Nucleus accumbens (tissue), 56 donors: ENCODE measurements at regions not wholly inside any gene's neighbourhood (a gene's known extent, or its start where the extent isn't known, plus 50 kb on each side); places are given as distances from the start of the nearest gene placed in this dataset.

Experiments
- DNase-seq, 56 donors: peaks; one replicate each; lab custom pipeline; 2025; lab: John Stamatoyannopoulos, UW

DNA sequence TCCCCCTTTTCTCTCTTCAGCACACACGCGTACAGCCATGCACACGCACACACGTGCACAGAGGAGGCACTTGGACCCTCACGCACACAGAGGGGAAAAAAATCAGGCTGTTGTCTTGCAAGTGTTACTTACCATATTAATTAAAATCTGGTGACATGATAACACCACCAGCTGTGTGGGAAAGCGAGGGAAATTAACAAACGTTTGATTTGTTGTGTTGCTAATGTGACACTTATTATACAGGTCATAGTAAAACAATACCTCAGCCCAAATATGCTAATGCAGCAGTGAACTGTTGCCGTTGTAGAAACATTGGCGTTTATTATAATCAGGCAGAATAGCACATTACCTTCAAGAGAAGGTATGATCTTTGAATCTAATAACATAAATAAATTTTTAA is 211.7 kb downstream of the TEX29 start:
- DNase-seq, result no peak

DNA sequence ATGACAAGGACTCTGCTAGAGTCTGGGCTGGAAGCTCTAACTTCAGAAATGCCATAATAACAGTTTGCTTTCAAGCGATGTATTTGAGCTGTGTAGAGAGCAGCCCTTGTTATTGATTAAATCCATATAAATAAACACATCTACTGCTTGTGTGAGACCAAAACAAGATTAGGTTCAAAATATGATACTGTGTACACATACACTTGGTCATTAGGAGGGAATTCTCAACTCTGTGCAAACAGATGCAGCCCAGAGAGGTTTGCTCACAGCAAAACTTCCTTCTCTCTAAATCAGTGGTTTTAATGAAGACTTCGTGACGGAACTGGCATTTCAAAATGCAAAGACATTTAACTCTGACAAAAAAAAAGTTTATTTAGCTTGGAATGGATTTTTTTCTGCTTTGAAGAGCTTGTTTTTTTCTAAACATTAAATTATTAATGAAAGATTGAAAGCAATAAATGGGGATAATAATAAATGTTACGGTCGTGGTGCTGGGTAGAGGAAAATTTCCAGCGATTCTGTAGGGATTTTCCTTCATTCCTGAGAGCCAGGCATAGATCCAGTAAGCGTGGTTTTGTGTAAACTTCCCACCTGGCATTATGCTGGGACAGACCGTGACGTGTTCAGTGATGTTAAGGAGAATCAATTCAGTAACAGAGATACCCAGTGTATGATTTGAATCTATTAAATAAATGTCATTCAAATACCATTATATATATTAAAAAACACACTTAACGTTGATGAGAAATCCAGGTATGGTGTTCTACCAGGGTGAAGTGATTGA is 213.7 kb downstream of the TEX29 start:
- DNase-seq, result no peak

DNA sequence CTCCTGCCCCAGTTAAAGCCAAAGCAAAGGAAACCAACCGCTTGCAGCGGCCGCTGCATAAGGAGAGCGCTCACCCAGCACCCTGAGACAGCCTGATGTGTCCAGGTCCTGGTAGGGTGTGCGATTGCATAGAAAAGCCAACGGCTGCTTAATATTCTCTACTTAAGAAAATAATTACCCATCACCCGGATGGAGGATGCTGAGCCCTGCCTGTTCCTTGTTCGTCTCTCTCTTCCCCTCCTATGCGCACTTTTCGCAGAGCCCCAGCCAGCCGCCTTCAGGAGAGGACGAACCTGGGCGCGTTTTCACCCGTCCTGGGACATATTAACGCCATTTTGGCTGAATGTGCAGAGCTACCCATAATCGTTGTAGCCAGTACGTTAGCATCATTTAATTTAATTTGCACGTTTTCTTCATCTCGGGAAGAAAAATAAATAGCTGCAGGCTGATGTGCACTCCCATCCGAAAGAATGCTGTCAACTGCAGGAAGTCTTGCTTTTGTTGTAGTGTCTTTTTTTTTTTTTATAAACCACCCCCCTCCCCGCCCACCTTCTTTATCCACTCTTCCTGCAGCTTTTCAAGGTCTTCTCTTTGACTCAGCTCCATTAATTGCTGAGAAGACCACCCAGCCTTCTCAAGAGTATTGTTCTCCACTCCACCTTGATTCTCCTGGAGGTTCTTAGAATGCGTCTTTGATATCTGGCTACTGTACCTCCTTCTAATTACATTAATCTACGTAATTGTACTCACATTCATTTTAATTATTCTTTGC is 214.5 kb downstream of the TEX29 start:
- no peak for DNase-seq

DNA sequence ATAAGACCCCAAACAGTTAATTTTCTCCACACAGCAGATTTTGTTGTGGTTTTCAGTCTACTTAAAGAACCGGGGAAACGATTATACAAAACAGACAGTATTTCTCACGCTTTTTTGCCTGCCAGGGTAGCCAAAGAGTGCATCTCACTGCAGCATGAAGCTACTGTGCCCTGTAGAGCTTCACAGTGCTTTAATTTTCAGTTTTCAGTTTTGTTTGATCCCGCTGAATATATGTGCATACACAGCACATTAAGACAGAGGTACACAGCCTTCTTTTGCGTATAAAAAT is 215.0 kb downstream of the TEX29 start:
- no peak for DNase-seq

DNA sequence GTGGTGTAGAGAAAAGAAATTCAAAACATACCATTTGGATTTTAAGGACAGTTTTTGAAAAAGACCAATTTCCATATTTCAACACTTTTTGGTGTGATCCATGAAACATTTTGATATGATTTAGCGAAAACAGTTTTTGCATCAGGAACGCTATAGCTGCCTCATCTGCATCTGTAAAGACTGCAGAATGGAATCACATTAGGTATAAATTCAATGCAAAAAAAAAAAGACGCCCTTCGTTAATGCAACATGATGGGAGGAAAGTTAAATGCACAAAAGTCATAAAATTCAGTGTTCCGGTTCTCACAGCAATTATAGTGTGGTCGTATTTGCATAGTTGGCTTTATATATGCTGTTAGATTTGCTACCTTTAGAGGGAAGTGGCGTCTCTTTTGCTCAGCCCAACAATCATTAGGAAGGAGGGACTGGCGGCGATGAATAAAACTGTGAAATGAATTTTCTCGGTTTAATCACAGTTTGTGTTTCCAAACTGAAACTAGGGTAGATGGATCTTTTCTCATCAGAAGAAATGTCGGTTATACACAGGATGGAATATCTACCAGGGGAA is 215.7 kb downstream of the TEX29 start:
- DNase-seq, result no peak

DNA sequence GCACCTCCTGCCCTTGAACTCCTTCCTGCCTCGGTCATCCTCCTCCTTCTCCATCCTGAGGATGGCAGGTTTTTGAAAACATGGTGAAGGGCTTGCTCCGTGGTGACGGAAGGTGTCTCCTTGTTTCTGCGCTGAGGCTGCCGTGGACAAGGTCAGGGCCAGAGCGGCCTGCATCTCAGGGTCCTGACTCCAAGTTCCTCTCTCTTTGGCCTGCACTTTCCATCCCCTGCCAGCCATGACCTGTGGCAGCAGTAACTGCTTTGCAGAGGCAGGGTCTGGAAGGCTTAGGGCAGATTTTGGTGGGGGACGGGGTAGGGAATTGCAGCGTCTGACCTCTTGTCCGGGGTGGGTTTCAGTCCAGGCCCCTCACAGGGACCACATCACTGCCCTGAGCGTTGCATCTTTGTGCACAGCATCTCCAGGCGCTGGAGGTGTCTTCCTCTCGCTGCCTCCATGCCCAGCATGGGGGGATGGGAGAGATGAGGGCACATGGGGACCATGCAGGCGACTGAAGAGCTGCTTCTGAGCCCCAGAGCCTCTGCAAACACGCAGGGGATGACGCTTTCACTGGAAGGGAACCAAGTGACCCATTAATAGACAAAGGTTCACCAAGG is 216.8 kb downstream of the TEX29 start:
- no peak for DNase-seq

DNA sequence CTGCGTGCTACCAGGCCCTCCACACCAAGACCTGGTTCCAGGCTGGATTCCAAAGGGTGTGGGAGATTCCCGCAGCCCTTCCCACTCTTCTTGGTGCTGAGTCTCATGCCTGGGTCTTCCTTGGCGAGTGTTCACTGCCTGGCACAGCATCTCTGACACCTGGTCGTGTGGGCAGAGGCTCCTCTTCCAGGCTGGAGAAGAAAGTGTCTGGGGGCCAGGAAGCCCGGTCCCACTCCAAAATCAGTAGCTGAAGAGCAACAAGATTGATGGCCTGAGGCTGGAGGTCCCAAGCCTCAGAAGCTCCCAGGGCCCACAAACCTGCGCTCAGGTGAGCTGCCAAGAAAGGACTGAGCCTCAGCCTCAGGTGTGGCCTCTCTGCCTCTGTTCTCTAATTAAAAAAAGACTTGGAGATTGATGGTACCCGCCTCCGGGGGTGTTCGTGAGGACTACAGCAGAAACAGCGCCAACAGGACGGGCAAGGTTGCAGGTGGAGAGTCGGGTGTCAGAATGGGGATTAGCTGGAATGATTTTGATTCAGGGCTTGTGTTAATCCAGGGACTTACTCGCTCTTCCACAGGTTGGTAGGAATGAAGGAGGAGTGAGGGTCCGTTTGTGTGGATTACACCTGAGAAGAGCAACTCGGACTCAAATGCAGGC is 217.5 kb downstream of the TEX29 start:
- no peak for DNase-seq

DNA sequence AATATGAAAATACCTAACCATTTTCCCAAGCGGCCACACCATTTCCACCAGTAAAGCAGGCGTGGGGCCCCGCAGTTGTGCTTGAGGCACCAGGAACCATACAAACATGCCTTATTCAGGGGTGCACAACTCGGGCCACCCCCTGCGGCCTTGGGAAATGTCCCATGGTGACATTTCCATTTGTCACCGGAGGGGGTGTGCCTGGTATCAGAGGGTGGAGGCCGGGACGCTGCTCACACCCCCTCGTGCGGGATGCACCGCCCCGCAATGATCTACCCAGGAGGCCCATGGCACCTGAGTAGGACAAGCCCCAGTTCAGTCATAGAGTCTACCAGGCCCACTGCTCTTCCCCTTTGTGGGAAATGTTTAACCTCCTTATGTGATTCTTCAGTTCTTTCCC is 218.8 kb downstream of the TEX29 start:
- DNase-seq, result no peak

DNA sequence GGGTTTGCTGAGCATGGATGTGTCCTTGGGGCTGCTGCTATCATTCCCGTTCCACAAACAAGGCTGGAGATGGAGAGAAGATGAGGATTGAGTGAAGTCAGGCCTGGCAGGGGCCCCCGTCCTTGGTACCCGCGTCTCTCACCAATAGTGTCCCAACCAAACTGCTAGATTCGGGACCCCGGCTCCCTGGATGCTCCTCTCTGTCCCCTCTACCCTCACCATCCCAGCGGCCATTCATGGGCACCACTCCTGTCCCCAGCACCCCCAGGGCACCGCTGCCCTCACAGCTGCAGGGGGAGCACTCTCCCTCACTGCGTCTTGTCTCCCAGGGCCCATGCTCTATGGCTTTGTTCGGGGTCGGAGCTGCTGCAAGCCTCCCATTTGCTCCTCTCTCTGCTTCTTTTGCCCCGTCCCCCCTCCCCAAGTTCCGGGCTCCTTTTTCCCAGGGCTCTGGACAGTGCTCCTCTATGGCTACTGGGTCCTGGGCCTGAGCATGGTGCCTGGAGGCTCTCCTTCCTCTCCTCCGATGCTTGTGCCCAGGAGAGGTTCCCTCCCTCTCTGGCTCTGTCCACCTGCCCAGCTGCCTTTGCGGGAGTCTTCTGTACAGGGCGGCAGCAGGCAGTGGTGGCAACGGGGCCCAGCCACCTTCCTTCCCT is 219.5 kb downstream of the TEX29 start:
- no peak for DNase-seq

DNA sequence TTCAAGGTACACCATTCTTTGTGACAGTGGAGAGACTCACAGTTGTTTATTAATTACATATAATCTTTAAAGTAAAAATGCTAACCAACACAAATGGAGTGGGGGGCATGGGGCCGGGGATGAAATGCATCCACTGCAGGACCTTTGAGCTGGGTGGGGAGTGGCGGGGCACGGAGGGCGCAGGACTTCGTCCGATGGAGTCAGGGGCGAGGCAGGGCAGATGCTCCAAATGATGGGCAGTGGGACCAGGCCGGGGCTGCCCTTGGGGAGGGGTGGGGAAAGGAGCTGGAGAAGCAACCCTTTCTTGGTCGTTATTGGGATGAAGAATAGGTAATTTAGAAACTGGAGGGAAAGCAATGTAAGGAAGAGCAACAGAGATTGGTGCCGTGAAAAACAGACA is 220.0 kb downstream of the TEX29 start:
- DNase-seq, result no peak

DNA sequence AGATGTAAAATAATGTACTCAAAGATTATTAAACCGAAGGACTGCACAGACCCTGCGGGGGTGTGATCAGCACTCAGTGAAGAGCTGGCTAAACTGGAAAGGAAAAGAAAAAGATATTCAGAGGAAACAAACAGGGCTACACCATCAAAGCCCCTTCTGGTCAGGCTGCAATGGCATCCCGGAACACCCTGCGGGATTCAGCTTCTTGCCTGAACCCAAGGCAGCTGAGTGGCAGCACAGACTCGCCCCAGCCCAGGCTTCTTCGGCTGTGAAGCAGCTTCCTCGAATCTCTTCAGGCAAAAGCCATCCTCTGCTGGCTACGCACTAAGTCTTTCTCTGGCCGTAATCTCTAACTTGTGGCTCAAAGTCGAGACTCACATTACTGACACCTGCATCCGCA is 220.9 kb downstream of the TEX29 start:
- DNase-seq, result no peak

DNA sequence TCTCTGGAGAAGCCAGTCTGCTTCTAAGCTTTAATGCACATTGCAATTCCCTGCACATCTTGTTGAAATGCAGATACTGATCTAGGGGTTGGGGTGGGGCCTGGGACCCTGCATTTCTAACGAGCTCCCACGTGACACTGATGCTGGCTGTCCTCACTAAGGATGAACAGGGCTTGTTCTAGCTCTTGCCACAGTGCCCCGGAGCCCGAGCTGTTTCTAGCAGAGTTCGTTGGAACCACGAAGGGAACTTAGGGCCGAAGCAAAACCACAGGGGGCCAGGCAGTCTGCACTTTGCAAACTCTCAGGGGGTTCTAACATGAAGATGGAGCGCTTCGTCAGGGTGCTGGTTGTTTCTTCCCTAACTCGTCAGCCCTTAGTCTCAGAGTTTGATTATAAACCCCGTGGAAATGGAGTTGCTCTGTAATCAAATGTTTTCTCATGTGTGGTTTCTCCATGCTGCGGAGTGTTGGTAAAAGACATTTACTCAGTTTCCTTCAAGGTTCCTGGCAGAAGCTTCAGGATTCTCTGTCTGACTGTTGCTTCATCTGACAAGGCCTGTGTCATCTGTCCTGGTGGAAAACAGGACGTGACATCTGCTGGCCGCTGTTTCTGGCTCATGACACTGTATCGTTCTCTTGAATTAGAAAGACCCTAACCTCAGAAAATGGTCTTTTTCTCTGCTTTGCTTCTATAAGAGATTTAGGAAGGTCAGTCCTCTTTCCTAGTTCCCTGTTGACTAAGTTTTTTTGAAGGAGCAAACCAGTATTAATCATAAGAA is 221.5 kb downstream of the TEX29 start:
- DNase-seq, result no peak

DNA sequence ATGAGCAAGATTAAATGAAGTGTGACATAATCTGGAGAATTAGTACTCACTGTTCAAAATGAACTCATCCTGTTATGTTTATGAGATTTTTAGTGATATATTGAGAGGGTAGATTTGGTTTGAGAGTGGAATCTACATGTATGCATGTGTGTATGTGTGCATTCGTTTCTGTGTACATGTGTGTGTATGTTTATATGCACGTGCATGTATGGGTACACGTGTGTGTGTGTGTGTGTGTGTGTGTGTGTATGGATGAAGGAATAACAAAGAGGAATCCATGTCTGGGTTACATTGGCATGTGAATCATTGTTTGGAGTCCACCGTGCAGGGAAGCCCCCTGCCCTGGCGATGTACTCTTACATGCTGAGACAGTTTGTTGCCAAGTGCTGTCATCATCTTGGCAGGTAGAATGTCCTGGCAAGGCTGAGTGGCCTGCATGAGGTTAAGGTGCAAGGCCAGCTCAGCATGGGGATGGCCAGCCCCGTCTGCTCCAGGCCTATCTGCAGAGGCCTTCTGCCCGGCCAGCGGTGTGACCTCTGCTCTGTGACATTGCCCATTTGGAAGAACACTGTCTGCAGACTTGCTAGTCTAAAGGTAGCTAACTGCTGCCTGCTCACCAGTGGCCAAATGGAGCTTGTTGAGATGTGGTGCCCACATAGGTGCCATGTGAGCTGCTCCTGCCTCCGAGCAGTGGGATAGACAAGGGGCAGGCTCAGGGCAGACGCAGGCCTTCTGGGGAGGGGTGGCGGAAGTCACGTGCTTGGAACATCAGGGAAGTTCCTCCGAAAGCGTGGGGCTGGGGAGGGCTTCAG is 222.3 kb downstream of the TEX29 start:
- no peak for DNase-seq

DNA sequence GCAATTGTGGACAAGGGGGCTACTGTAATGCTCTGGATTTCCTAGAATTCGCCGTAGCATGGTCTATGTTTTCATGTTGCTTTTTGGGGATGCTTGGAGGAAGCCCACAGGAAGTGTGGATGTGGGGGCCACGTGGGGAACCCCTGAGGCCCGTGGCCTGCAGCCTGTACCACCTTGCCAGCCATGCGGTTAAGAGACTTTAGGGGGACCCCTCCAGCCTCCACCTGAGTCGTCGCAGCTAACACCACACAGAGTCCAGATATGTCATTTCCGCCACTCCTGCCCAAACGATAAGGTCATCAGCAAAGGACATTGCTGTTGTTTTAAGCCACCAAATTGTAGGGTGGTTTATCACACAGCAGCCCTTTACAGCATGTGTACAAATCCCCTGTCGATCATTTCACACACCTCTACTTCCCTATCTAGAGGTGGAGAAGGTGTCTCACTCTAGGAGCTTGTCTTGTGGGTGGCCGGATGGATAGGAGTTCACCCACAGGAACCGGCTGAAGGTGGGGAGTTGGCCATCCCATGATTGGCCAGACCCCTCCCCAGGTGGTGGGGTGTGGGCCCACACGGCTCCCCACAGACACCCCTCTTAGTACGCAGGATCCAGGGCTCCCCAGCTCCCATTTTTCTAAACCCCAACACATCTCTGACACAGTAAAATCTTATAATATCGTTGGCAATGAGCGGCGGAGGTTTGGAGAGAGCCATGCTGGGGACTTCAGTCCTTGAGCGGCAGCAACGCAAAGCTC is 226.7 kb downstream of the TEX29 start:
- no peak for DNase-seq

DNA sequence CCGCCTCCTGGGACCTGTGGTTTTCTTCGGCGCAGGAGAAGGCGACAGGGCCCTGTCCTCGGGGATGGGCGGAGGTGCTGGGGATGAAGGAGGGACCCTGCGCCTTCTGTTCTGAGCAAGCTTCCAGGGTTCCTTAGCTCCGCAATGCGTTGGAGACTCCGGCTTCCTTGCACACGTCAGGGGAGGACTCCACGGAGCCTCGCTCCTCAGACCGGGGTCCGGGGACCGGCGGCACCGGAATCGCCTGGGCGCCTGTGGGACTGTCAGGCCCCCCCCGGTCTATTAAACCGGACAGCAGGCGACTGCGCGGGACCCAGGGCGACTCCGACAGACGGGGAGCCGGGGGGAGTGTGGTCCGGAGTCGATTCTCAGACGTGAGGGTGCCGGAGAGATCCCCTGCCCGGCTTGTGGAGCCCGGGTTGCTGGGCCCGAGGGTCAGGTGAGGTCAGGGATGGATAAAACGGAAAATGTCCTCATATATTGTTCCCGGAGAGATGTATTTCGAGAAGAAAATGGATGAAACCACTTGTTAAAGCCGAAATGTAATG is 227.4 kb downstream of the TEX29 start:
- no peak for DNase-seq

DNA sequence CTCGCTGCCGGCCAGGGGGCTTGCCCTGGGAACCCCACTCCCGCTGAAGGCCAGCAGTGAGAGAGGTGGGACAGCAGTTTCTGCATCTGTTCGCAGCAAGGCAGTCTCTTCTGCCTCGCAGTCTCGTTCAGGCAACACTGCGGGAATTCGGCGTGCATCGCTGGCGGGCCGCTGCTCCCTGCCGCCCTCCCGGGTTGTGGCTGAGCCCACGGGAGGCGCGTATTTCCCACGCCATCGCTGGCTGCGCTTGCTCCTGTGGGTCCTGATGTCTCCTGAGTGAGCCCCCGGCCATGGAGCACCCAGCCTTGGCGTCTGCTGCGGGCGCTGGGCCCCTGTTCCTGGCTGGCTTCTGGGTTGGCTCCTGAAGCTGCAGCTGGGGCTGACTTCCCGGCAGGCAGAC is 227.9 kb downstream of the TEX29 start:
- no peak for DNase-seq

DNA sequence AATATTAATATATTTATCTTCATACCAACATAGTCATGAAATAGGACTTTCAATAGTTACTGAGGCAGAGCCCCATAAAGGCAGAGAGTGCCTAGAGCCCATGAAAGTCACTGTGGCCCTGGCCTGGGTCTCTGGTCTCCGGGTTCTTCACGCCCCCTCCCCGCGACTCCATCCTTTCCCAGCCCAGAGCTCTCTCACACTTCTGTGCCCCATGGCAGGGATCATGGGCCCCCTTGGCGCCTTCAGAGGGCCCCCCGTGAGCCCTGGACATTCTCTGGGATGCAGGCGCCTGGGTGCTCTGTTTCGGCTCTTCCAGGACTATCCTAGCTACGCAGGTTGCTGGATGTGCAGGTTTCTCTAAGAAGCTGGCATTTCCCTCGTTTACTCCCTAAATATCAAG is 228.4 kb downstream of the TEX29 start:
- DNase-seq, result no peak

DNA sequence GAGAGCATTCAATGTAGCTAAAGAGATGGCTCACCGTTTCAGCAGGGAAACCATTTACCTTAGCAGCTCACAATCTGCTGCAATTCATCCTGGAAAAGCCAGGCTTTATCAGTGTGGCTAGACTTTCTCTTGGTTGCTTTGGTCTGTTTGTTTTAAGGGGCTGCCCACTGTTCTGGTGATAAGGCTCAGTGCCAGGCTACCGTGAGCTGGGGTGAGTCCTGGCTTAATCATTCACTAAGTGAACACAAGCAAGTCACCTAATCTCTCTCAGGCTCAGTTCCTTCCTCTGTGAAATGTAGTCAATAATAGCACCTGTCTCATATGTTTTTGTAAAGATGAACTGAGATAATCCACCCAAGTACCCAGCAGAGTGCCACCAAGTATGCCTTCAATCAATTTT is 229.0 kb downstream of the TEX29 start:
- no peak for DNase-seq
